Gastrocnemius medialis (tissue), 4 donors: ENCODE measurements at regions not wholly inside any gene's neighbourhood (a gene's known extent, or its start where the extent isn't known, plus 50 kb on each side); places are given as distances from the start of the nearest gene placed in this dataset.

Source experiments
- ATAC-seq, 2 donors: fragments of 150-250 bp; one replicate each; pipeline ENCODE4 v1.9.1; 2016
- DNase-seq, 2 donors: peaks; one replicate each; pipeline ENCODE4 v3.0.0-alpha.2; 2019
- H3K27ac ChIP-seq, 4 donors: fragments of 200-600 bp; sonication (generic); 1 replicate in 1 of 4; 2 replicates in 3 of 4; pipeline ENCODE4 v1.5.1; 2016 to 2018; ENCODE audit warnings: mild to moderate bottlenecking in 2 of 4, moderate library complexity in 1 of 4
- H3K27me3 ChIP-seq, 3 donors: fragments of 200-600 bp; sonication (generic) in 2 of 3; 1 replicate in 1 of 3; 2 replicates in 2 of 3; pipeline versions ENCODE4 v1.5.1 to v1.6.0; 2016 to 2019; ENCODE audit warnings: mild to moderate bottlenecking in 1 of 3, moderate library complexity in 1 of 3
- H3K36me3 ChIP-seq, 2 donors: fragments of 200-600 bp; sonication (generic) in 1 of 2; one replicate each; pipeline ENCODE4 v1.5.1; 2017 to 2018
- H3K4me1 ChIP-seq, 2 donors: fragments of 200-600 bp; sonication (generic) in 1 of 2; one replicate each; pipeline ENCODE4 v1.5.1; 2016 to 2017; ENCODE audit warnings: mild to moderate bottlenecking in 2 of 2
- H3K4me3 ChIP-seq, 4 donors: fragments of 200-600 bp; sonication (generic) in 3 of 4; 1 replicate in 1 of 4; 2 replicates in 3 of 4; pipeline ENCODE4 v1.5.1; 2016 to 2019; ENCODE audit warnings: mild to moderate bottlenecking in 2 of 4
- H3K9me3 ChIP-seq, 3 donors: fragments of 200-600 bp; sonication (generic) in 2 of 3; 1 replicate in 1 of 3; 2 replicates in 2 of 3; pipeline ENCODE4 v1.5.1; 2016 to 2019
- POLR2A ChIP-seq, 2 donors: fragments of 450-650 bp; IDR thresholded peaks; one replicate each; pipeline ENCODE4 v1.6.1; 2017; ENCODE audit warnings: antibody characterized with exemption in 2 of 2, mild to moderate bottlenecking in 2 of 2, moderate library complexity in 2 of 2
- in situ Hi-C, 4 donors: fragments of 200-750 bp; cut with MboI; loops; one replicate each; pipeline versions ENCODE4 v1.15.0 to v1.8.0; 2017; ENCODE audit warnings: low sequenced_read_pairs in 4 of 4
- intact Hi-C: fragments of 100-400 bp; cut with DNase I; formaldehyde crosslinking; loops from one replicate; pipeline ENCODE4 v1.15.1; 2023; ENCODE audit warnings: low total_unique reads
- TF ChIP-seq, protein P1 (sequence below), 5 experiments: fragments of 450-650 bp in 3 of 5; fragments of 200-600 bp in 2 of 5; sonication (generic) in 2 of 5; IDR thresholded peaks in 4 of 5; conservative IDR thresholded peaks in 1 of 5; 1 replicate in 4 of 5; 2 replicates in 1 of 5; pipeline ENCODE4 v1.5.1; 2016 to 2019; ENCODE audit warnings: antibody characterized with exemption in 5 of 5, mild to moderate bottlenecking in 3 of 5, moderate library complexity in 3 of 5

DNA sequence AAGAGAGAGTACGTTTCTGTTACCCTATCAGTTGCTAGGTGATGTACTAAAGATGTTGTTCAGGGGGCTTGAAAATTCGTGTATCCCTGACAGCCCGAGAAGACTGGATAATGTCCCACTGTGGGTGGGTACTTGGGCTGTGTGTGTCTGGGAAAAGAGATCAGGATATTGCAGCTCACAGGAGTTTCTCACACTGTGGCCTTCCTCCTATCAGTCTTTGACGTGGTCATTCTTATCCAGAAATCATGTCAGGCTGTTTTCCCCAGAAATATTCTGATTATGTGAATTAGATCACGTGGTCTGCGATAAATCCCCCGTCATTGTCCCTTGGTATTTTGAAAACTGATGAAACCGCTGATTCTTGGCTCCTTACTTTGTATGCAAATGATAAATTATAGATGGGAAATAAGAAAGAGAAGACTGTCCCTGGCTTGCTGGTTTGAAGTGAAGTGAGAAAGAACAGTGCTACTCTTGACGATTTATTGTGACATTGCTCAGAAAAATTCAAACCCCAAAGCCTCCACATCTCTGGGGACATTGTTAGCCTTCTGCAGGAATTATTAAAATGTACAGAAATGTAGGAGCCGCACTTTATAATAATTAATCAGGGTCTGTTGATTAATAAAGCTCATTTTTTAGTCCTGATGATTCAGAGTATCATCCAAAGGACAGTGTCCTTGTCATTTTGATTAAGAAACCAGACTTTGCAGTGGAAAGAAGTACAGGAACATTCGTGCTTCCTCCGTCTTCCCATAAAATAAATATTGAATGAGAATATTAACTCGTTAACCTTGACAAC is 167.5 kb upstream of the TSHZ2 start:
- Histone ChIP-seq H3K4me3 (no peak overlapping the region), H3K4me1 (no peaks in the 10 kb centered on the region), H3K9me3 (no peaks in the 10 kb centered on the region), H3K36me3 (no peaks in the 10 kb centered on the region), H3K27ac (no peak overlapping the region), H3K27me3 (no peaks in the 10 kb centered on the region)
- DNase-seq (no peak), ATAC-seq (no peak)
- intact Hi-C loops (no loop called here), in situ Hi-C loops (no loop called here)
- TF ChIP-seq POLR2A (IDR thresholded peaks at IDR 0.05), result no peak
- TF ChIP-seq, protein P1, sequence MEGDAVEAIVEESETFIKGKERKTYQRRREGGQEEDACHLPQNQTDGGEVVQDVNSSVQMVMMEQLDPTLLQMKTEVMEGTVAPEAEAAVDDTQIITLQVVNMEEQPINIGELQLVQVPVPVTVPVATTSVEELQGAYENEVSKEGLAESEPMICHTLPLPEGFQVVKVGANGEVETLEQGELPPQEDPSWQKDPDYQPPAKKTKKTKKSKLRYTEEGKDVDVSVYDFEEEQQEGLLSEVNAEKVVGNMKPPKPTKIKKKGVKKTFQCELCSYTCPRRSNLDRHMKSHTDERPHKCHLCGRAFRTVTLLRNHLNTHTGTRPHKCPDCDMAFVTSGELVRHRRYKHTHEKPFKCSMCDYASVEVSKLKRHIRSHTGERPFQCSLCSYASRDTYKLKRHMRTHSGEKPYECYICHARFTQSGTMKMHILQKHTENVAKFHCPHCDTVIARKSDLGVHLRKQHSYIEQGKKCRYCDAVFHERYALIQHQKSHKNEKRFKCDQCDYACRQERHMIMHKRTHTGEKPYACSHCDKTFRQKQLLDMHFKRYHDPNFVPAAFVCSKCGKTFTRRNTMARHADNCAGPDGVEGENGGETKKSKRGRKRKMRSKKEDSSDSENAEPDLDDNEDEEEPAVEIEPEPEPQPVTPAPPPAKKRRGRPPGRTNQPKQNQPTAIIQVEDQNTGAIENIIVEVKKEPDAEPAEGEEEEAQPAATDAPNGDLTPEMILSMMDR (IDR thresholded peaks at IDR 0.05 in 4 of 5, conservative IDR thresholded peaks at IDR 0.05 in 1 of 5), result no peak

DNA sequence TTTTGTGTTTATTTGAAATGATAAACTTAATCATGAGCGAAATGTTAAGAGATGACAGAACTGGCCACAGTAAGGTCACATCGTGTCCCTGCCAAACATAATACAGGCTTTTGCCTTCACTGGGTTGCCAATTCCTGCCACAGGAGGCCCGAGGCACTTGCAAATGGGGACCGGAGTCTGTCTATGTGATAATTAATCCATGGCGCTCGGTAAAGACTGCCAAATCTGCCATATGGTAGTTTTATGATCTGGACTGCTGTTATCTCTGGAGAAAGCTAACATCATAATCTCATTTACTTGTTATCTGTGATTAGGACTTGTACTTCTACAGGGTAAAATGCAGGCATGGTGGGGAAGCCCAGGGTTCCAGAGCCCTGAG is 170.5 kb upstream of the TSHZ2 start:
- no peaks in the 10 kb centered on the region for H3K36me3 ChIP-seq
- H3K9me3 ChIP-seq, result no peaks in the 10 kb centered on the region
- intact Hi-C loops (no loop called here), in situ Hi-C loops (no loop called here)
- H3K27me3 ChIP-seq, result no peaks in the 10 kb centered on the region
- TF ChIP-seq, protein P1 (IDR thresholded peaks at IDR 0.05 in 4 of 5, conservative IDR thresholded peaks at IDR 0.05 in 1 of 5), result no peak
- no peak for TF ChIP-seq POLR2A (IDR thresholded peaks at IDR 0.05)
- DNase-seq, result no peak
- H3K27ac ChIP-seq, result no peak overlapping the region
- no peak for ATAC-seq
- no peak overlapping the region for H3K4me3 ChIP-seq
- H3K4me1 ChIP-seq, result no peaks in the 10 kb centered on the region

DNA sequence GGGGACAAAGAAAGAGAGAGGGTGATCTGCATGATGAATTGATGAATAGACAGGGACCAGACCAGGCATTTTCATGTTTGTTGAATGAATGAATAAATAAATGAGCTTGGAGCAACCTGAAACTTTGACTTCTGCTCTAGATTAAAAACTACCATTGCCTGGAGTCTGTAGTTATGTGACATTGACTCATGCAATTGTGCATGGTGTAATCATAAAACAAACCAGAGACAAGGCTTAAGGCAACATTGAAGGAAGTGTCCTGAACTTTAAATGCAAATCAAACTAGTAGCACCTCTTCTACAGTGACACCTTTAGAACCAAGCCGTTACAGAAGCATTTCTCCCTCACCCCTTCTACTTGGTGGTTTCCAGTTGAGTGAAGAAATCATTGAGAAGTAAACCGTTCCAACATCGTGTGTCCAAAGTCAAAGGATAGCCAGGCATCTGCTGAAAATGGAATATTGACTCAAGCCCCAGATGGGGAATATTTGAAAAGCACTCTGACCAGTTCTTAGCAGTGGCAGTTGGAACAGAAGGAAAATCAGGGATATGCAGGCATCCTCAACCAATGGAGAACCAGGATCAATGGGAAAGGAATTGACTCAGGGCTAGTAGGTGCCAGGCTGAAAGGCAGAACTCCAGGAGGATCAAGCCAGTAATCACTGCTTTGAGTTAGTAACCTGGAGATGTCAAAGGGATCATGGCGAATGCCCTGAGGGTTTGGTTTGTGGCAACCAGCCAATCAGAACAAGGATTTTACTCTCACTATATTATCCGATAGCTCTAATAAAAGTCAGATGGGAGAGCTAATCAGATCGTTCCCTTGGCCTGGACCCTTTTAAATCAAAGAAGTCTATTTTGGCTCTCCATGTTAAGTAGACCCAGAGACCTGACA is 171.2 kb upstream of the TSHZ2 start:
- no peaks in the 10 kb centered on the region for H3K9me3 ChIP-seq
- in situ Hi-C loops (no loop called here), intact Hi-C loops (no loop called here)
- H3K27ac ChIP-seq, result no peak overlapping the region
- ATAC-seq (no peak), DNase-seq (no peak)
- H3K36me3 ChIP-seq, result no peaks in the 10 kb centered on the region
- TF ChIP-seq, protein P1 (IDR thresholded peaks at IDR 0.05 in 4 of 5, conservative IDR thresholded peaks at IDR 0.05 in 1 of 5), result no peak
- no peak for TF ChIP-seq POLR2A (IDR thresholded peaks at IDR 0.05)
- H3K27me3 ChIP-seq, result no peaks in the 10 kb centered on the region
- H3K4me1 ChIP-seq, result no peaks in the 10 kb centered on the region
- no peak overlapping the region for H3K4me3 ChIP-seq

DNA sequence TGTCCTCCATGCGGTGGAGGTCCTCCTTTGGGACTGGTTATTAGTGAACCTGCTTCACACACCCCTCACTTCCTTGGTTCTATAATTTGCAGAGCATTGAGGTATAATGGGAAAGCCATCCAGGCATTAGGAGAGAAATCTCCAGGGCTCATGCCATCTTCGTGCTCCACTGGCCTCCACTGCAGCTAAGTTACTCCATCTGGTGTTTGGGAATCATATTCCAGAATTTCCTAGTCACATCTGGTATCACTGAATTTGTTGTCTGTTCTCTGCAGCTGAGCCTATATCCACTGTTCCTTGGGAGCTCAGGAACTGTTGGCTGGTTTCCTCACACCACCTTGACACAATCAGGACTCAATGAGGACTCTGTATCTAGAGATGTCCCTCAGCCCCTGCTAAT is 173.0 kb upstream of the TSHZ2 start:
- Histone ChIP-seq H3K4me1 (no peaks in the 10 kb centered on the region), H3K4me3 (no peak overlapping the region), H3K27me3 (no peaks in the 10 kb centered on the region), H3K27ac (no peak overlapping the region), H3K9me3 (no peaks in the 10 kb centered on the region), H3K36me3 (no peaks in the 10 kb centered on the region)
- intact Hi-C loops (no loop called here), in situ Hi-C loops (no loop called here)
- no peak for DNase-seq
- ATAC-seq, result no peak
- TF ChIP-seq, protein P1 (IDR thresholded peaks at IDR 0.05 in 4 of 5, conservative IDR thresholded peaks at IDR 0.05 in 1 of 5), result no peak
- TF ChIP-seq POLR2A (IDR thresholded peaks at IDR 0.05), result no peak
